ENCODE measurements at regions not wholly inside any gene's neighbourhood (a gene's known extent, or its start where the extent isn't known, plus 50 kb on each side); places are given as distances from the start of the nearest gene placed in this dataset.

DNA sequence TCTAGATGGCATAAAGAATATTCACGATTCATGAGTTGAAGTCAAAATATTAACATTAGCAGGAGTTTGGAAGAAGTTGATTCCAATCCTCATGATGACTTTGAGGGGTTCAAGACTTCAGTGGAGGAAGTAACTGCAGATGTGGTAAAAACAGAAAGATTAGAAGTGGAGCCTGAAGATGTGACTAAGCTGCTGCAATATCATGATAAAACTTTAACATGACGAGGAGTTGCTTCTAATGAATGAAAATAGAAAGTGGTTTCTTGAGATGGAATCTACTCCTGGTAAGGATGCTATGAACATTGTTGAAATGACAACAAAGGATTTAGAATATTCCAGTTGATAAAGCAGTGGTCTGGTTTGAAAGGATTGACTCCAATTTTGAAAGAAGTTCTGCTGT is 70.1 kb upstream of the TMLHE start:
- no peak for DNase-seq (ENCODE audit: low read depth)

DNA sequence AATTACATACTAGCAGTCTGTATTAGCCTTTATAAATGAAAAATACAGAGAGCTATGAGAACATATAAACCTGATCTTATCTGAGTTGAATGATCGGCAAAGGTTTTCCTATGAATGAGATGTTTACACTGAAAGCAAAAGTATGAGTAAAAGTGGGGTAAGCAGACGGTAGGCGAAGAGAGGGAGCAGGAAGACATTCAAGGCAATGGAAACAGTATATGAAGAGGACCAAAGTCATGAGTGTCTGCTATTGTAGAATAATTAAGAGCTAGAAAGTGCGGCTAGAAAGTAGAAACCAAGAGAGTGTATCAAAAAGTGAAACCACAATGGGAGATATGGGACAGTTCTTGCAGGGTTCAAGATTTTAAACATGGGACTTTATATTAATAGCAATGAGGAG is 67.0 kb upstream of the TMLHE start:
- DNase-seq (ENCODE audit: low read depth), result no peak

DNA sequence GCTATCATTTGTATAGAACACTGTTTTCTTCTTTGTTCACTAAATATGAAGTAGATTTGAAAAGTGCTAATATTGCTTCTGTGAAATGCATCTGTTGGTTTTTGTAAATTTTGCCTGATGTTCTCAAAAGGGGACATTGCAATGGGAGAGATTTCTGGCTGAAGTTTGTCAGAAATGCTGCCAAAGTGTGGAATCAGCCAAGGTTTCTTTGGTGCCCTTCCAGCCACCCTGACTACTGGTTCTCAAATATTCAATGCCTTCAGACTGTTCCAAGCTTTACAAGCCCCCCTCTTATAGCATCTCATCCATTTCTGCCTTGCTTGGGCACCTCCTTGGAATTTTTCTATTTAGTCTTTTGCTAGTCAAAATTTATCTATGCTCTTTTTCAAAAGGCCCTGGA is 60.6 kb upstream of the TMLHE start:
- no peak for DNase-seq (ENCODE audit: low read depth)

DNA sequence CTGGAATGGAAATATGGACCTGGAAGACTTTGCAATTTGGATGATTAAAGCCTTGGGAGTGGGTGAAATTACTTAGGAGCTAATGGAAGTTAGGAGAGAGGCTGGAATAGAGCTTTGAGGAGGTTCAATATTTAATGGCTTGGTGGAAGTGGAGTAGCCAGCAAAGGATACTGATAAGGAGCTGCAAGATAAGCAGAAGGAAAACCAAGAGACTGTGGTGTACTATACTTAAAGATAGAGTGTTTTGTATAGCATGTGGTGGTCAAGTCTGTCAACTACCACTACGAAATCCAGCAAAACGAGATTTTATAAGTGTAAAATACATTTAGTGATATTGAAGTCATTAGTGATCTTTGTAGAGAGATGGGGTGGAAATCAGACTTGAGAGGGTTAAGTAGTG is 54.0 kb upstream of the TMLHE start:
- no peak for DNase-seq (ENCODE audit: low read depth)
